Kidney capillary endothelial cell (primary cell): ENCODE measurements at regions not wholly inside any gene's neighbourhood (a gene's known extent, or its start where the extent isn't known, plus 50 kb on each side); places are given as distances from the start of the nearest gene placed in this dataset.
A peak's percentile ranks its signal among the peaks of the same experiment; 100 is the strongest.
"Not testable (repeated sequence)": the region's sequence is repeated elsewhere in the genome, so short reads cannot be mapped to it uniquely, and the experiment has no call there.

ENCODE experiments used
- DNase-seq: peaks from one replicate; pipeline ENCODE4 v3.0.0-alpha.2; 2018; ENCODE audit warnings: low spot score

DNA sequence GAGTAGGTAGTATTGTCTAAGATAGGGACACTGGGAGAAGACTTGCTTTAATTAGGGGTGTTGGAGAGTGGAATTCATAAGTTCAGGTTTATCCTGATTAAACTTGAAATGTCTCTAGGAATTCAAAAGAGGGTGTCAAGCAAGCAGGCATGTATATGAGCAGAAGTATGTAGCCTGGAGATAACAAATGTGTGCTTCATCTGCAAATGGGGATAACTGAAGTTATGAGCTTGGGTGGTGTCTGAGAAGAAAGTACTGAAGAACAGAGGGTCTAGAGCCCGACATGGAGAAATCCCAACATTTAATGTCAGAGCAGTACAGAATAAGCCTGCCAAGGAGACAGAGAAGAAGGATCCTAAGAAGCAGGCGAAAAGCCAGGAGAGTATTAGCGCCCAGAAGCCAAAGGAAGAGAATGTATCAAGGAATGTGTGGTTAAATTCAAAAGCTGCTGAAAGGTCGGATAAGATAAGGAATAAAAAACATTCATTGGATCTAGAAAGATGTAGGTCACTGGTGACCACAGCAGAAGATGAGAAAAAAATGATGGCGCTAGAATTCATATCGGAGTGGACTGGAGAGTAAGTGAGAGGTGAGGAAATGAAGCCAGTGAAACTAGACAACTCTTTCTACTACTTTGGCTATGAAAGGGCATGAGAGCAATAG is 401.5 kb upstream of the PIK3R1 start:
- DNase-seq: no peak

DNA sequence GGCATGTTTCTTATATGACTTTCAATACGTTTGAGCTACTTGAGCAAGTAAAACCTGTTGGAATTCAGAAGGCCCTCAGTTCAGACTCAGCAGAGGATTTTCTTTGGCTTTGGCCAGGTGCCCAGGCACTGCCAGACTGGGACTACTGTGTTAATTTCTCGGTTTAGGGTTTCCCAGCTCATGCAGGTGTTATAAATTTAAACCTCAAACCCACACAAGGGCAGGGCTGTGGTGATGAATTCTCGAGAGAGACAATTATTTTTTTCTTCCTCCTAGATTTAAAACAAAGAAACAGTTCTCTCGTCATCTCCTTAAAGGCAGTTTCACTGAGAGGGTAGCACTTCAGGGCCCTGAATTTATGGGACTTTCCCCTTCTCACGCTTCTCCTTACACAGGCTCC is 406.0 kb upstream of the PIK3R1 start:
- DNase-seq: no peak

DNA sequence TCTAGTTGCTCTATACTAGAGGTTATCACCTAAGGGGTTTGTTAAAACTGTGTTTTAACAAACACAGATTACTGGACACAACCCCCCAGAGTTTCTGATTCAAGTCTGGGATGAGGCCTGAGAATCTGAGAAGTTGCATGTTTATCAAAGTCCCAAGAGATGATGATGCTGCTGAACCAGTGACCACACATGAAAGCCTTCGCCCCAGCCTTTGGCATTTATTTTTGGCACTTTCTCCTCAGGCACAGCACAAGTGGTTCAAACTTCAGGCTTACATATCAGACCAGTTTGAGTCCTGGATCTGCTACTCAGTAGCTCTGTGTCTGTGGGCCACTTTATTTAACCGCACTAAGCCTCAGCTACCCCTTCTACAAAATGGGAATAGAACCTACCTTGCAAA is 407.2 kb upstream of the PIK3R1 start:
- no peak for DNase-seq

DNA sequence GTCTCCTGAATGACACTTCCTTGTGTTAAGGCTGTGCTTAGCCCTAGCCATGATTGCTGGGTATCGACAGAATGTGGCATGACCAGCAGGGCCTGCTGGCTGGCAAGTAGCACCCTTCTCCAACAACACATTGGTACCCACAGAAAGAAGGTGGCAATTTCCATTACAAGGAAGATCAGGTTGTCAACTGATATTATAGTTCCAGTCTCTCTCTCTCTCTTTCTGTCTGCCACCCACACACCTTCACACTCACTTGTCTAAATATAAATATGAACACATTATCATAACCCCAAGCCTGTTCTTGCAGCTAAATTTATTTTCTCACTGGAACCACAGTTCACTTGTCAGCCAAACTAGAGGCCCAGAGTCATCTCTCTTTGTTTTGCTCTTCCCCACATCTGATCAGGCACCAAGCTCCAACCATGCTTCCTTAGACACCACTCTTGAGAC is 408.1 kb upstream of the PIK3R1 start:
- no peak for DNase-seq

DNA sequence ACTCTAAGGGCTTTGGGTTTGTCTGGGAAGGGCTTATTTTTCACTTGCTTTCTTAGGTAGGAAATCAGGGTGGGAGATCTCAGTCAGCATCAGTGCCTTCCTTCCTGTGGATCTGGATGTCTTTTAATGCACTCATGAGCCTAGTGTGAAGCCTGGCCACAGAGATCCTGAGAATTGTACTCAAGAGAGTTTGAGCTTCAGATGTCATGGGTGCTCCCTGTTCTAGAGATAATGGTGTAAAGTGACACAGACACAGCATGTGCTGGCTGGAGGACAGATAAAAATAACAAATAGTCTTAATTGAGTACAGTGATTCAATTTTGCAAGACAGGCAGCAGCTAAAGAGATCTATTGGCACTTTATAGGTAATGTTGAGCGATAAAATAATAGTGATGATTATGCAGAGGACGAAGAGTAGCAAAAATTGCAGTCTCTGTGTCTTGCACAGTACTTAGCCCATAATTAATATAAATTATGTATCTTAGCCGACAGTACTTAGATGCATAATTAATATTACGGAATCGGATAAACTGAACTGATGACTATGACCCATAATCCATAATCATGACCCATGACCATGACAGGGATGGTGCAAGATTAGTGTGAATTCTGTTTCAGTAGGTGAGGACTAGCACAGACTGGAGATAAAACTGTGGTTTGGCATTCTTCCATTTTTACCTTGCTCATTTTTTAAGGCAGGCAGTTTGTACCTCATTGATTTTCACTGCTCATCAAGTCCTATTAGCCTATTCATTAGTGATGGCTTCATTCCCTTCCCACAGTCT is 408.7 kb upstream of the PIK3R1 start:
- DNase-seq: no peak

DNA sequence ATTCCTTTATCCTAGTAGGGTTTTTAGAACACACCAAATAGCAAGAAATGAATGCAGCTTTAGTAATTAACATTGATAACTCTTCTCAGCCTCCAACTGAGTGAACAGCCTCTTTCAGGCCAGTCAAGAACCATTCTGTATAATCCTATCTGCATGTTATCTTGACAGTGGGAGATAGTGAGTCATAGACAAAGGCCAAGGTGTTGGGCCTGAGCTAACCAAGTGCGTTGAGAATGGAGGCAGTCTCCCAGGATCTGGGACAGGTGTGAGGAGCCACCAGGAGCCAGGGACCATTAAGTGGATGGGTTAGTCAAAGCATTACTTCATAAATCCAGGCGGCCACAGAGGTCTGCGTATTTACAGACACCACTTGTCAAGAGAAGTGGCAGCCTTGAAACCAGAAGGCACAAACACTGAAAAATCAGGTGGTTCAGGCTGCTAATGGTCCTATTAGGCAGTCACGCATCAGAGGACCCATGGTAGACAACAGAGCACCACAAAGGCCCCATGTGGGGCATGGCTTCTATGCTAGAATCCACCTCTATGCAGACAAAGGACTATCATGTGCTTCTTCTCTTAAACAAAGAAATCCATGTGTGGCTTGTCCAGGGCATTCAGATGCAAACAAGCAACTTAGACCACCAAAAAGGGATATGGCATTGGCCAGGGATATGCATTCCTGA is 409.7 kb upstream of the PIK3R1 start:
- no peak for DNase-seq

DNA sequence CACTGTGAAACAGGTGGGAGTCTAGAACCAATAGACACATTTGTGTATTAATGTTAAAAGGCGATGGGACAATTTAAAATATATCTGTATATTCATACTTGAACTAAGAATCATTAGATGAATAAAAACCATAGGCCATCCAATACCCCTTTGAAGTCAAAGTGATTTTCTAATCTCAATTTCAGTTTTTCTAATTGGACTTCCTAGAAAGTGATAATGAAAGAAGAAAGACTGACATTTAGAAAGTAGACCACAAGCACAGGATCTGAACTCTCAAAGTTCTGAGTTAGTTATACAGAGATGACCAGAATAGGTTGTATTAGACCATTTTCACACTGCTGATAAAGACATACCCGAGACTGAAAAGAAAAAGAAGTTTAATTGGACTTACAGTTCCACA is 412.8 kb upstream of the PIK3R1 start:
- DNase-seq: no peak

DNA sequence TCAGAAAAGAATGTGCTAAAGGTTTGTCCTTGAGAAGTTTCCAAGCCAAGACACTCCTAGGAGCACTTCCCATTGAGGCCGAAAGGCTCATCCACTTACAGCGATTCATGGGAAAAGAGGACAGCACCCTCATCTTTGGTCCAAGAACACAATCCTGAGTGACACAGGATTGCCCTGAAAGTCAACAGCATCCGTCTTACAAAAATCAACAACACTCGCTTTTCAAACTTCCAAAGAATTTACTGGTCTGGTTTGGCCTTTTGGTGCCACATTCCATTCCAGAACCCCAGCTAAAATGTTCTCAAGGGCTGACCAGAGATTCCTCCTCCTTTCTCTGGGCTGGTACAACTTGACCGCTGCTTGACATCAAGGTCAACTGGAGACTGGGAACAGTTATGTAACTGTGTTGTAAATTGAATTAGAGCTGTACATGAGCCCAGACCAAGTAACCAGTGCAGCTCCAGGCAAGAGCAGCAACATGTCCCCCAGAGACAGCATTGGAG is 415.8 kb upstream of the PIK3R1 start:
- no peak for DNase-seq

DNA sequence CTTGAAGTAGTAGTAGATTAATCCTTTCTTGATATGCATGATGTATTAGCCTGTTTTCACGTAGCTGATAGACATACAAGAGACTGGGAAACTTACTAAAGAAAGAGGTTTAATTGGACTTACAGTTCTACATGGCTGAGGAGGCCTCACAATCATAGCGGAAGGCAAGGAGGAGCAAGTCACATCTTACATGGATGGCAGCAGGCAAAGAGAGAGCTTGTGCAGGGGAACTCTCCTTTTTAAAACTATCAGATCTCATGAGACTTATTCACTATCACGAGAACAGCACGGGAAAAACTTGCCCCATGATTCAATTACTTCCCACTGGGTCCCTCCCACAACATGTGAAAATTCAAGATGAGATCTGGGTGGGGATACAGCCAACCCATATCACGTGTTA is 417.1 kb upstream of the PIK3R1 start:
- DNase-seq: not testable (repeated sequence)

DNA sequence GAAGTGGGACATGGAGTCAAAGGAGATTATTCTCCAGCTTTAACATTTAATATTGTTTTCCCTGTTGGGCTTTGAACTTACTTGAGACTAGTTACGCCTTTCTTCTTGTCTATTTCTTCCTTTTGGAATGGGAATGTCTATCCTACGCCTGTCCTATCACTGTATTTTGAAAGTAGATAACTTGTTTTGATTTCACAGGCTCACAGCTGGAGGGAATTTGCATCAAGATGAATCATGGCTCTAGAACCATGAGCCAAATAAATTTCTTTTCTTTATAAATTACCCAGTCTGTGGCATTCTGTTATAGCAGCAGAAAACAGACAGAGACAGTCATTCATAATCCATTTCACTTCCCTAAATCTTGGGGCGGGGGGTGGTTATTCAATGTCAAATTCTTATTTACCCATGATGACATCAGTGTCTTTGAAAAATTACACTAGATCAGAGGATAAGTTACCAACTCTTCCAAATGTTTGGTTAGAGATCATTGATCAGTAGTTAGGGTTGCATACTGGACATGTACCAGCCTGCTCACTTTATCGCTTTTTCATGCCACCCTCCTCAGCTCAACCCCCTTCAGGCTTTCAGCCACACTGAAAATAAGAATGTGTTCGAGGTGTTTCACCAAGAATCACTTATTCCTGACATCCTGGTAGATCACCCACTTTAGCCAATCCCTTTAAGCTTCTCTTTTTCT is 419.6 kb upstream of the PIK3R1 start:
- DNase-seq: no peak

DNA sequence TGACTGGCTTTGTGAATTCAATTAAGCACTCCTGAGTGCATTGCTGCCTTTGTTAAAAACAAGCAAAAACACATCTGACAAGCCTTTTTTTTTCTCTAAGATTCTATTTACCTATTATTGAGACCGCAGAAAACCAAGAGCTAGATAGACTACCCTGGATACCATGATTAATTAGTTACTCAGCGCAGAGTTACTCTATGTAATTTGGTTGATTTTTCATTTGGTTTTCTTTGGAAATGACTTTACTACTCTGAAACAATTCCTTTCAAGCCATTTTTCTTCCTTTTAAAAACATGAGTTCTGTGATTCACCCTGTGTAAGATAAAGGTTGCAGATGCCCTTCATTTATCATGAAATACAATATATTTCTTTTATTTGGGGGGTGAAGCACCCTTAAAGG is 421.6 kb upstream of the PIK3R1 start:
- no peak for DNase-seq

DNA sequence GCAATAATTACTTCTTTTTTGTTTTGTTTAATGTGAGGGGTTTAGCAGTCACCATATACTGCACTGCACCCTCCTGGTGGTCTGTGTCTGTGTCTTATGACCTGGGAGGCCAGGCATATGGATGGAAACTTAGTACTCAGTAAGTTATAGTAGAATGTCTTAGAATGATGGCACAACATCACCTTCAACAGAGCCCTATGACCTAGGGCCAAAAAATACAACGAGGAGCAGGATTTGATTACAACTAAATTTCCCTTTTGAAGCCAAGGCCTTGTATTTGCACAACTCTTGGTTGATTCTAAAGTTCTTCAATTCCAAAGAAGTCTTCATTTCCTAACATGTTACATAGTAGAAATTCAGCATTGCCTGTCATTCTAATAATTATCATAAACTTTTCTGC is 422.1 kb upstream of the PIK3R1 start:
- DNase-seq: no peak

DNA sequence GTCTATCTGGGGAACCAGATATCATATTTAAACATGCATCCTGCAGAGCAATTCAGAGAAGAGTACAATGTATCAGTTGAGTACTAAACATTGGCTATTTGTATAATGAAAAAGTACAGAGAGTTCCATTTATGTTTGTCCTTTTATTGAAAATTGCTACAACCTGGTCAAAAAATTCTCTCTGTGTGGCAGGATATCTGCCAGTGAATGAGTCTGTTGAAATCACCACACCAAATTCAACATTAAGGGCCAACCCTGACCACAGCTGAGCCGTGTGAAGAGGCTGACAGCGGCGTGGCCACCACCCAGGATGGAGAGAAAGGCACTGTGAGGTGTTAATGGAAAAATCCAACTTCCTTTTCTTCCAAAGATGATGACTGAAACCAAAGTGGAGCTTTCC is 422.7 kb upstream of the PIK3R1 start:
- DNase-seq: no peak

DNA sequence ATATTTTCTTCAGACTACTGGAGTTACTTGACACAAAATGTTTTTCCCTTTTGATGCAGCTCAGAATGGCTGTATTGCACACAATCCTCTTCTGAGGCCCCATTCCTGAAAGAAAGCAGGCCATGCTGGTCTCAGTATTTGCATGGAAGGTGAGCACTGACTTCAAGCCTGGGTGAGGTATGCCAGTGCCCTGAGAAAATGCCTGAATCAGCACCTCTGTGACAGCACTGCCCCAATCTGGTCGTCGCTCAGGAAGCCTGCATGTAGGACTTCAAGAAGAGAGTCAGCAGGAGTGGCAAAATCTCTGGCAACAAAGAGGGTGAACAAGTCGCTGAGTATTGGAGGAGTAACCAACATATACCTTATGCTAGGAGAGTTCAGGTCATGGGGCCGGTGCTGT is 425.2 kb upstream of the PIK3R1 start:
- DNase-seq: no peak

DNA sequence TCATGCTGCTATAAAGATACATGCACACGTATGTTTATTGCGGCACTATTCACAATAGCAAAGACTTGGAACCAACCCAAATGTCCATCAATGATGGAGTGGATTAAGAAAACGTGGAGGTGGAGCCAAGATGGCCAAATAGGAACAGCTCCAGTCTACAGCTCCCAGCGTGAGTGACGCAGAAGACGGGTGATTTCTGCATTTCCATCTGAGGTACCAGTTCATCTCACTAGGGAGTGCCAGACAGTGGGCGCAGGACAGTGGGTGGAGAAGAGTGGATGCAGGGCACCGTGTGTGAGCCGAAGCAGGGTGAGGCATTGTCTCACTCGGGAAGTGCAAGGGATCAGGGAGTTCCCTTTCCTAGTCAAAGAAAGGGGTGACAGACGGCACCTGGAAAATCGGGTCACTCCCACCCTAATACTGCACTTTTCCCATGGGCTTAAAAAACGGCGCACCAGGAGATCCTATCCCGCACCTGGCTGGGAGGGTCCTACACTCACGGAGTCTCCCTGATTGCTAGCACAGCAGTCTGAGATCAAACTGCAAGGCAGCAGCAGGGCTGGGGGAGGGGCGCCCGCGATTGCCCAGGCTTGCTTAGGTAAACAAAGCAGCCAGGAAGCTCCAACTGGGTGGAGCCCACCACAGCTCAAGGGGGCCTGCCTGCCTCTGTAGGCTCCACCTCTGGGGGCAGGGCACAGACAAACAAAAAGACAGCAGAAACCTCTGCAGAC is 435.5 kb upstream of the PIK3R1 start:
- DNase-seq: not testable (repeated sequence)

DNA sequence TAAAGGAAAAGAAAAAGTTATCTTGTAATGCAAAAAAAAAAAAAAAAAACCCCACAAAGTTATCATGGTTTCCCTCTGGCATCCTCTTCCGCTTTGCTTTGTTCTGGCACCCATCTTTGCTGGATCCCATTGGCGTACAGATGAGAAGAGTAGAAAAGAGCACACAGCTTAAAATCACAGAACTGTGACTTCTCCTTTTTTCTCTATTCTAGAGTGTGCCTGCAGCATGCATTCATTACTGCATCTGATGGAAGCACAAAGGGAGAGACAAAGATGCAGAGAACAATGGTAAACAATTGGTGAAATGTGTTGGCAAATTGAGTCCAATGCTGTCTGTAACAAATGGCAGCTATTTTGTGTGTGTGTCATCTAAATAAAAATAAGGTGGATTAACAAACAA is 440.8 kb upstream of the PIK3R1 start:
- no peak for DNase-seq

DNA sequence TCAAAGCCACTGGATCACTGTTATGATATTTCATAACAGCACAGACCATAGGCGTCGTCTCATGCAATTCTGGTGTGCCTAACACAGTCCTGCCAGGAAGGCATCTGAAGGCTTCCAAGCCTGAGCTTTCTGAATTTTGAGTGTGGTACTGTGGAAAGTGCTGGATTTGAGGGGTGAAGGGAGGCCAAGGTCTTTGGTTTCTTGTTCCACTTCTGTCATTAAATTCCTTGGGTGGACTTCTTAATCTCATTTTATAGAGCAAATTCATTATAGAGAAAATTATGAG is 441.3 kb upstream of the PIK3R1 start:
- no peak for DNase-seq

DNA sequence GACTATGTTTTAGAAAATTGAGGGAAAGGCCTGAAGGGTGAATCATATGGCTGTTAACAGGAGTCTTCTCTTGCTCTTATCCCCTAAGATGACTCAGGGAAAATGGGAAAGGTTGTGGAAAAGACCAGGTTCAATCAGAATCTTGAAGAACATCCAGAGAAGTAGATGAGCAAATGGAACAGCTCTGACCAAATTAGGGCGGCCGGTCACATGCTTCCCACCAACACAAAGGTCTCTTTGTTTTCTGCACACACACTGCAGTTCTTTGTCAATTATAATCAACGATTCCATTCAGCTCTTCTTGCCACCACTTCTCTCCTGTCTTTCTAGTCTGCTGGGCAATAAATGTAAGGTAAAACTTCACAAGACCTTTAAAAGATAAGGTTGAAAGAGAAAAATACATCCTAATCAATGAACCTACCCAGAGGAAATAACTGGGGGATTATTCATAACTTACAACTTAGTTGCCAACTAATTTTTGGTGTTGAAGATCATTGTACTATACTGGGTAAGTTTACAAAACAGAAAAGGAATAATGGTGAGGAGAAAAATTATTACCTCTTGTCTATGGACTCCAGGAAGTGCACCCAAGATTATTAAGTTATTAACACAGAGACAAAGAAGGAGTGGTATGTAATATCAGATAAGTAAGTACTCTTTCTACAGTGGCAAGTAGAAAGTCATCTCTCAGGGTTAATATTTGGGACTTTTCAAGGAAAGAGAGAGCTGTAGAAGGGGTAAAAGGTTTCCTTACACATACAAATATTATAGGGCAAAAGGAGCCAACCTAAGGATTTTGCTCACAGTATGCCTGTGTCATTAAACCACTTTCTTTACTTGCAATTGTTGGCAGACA is 441.9 kb upstream of the PIK3R1 start:
- DNase-seq: peak; percentile 3

DNA sequence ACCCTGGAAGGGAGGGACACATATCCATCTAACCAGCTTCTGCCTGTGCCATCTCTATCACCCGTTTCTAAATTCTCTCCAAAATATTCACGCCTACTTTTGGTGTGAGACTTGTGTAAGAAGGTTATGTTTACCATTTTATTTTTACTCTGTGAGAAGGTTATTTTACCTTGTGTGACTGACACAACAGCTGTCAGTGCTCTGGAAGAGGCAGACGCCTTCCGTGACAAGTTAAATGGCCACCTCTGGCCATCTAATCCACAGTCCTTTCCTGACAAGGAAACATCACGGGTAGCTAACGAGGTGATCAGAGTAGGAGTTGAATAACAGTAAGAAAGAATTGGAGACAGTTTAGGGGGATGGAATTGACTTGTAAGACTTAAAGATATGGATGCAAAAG is 443.8 kb upstream of the PIK3R1 start:
- DNase-seq: no peak

DNA sequence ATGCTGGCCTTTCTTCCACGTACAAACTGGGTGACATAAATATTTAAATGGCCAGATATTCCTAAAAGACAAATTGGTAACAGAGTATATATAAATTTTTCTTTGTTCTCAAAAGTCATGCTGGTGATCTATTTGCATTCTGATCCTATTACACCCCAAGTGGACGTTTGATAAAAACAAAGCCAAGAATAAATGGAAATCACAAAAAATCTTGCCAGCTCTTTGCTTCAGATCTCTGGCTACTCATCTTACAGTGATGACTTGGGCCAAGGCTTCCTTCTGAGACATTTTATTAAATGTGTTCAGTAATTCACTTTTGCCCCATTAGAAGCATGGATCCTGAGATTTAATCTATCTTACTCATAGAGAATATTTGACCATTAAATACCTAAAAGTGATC is 444.3 kb upstream of the PIK3R1 start:
- no peak for DNase-seq

DNA sequence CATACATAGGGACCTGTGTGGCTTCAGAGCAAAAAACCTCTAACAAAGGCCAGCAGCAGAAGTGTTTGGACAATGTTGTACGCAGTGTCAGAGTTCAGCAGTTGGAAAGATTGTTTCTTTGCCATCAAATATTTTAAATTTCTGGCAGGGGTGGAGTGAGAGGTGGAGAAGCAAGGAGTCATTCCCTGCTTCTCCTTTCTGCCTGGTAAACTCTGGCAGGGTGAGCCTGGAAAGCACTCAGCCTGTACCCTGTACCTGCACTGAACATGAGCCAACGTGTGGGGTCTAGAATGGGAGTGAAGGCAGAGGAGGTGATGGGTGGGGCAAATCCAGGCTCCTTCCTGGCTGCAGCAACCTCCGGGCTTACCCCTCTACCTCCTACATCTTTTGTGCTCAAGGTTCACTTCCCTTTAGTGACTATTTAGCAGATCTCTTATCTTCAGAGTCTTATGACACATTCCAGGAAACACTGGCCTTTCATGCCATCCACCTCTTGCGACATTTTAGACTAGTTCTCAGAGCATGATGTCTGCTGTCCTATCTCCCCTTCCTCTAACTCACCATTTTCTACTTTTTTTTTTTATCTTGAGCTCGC is 445.0 kb upstream of the PIK3R1 start:
- DNase-seq: no peak
